WERI-Rb-1 (cell line): ENCODE measurements at regions not wholly inside any gene's neighbourhood (a gene's known extent, or its start where the extent isn't known, plus 50 kb on each side); places are given as distances from the start of the nearest gene placed in this dataset.

ENCODE experiments used
- DNase-seq: peaks from one replicate; pipeline ENCODE4 v3.0.0-alpha.2; 2020
- H3K27ac ChIP-seq: fragments of 250-450 bp; sonication (Bioruptor Pico); 2 replicates; pipeline ENCODE4 v1.5.1; 2020; ENCODE audit warnings: mild to moderate bottlenecking, moderate library complexity
- H3K27me3 ChIP-seq: fragments of 250-450 bp; sonication (Bioruptor Pico); 2 replicates; pipeline ENCODE4 v1.5.1; 2021; ENCODE audit warnings: mild to moderate bottlenecking, low read depth, moderate library complexity; ENCODE audit not compliant: insufficient read depth, severe bottlenecking
- H3K36me3 ChIP-seq: fragments of 250-450 bp; sonication (Bioruptor Pico); 2 replicates; pipeline ENCODE4 v1.5.1; 2020; ENCODE audit warnings: mild to moderate bottlenecking, moderate library complexity
- H3K4me3 ChIP-seq: 2 replicates; pipeline ENCODE4 v1.5.1; 2011; ENCODE audit warnings: low read depth, mild to moderate bottlenecking, control low read depth, low read length
- H3K9me3 ChIP-seq: fragments of 250-450 bp; sonication (Bioruptor Pico); 2 replicates; pipeline ENCODE4 v1.5.1; 2021; ENCODE audit warnings: mild to moderate bottlenecking, moderate library complexity; ENCODE audit not compliant: severe bottlenecking
- TF ChIP-seq, protein P1 (sequence below): IDR thresholded peaks from 2 replicates; pipeline ENCODE4 v1.5.1; 2011; ENCODE audit warnings: low read depth, mild to moderate bottlenecking, control low read depth, inconsistent platforms, low read length

DNA sequence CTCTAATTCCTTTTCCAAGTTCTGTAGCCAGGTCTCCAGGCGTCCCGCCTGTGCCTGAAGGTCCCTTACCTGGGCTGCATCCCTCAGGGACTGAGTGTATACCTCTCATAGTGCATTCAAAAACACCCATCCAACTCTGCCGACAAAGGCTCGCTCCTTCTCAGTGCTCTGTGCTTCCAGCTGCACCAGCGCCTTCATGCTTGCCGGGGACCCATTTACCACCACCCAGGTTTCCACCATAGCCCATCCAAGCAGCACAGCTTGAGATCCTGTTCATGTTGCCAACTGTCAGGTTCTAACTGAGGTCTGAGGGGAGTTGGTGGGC is 794.5 kb downstream of the EFNA5 start:
- DNase-seq, result no peak
- Histone ChIP-seq H3K4me3 (no peak overlapping the region), H3K9me3 (peaks cover 7% of the 10 kb centered on the region), H3K36me3 (no peaks in the 10 kb centered on the region), H3K27me3 (no peaks in the 10 kb centered on the region), H3K27ac (no peak overlapping the region)
- TF ChIP-seq, protein P1, sequence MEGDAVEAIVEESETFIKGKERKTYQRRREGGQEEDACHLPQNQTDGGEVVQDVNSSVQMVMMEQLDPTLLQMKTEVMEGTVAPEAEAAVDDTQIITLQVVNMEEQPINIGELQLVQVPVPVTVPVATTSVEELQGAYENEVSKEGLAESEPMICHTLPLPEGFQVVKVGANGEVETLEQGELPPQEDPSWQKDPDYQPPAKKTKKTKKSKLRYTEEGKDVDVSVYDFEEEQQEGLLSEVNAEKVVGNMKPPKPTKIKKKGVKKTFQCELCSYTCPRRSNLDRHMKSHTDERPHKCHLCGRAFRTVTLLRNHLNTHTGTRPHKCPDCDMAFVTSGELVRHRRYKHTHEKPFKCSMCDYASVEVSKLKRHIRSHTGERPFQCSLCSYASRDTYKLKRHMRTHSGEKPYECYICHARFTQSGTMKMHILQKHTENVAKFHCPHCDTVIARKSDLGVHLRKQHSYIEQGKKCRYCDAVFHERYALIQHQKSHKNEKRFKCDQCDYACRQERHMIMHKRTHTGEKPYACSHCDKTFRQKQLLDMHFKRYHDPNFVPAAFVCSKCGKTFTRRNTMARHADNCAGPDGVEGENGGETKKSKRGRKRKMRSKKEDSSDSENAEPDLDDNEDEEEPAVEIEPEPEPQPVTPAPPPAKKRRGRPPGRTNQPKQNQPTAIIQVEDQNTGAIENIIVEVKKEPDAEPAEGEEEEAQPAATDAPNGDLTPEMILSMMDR, result no peak

- H3K9me3 ChIP-seq, result peaks cover 7% of the 10 kb centered on the region
- no peak overlapping the region for H3K4me3 ChIP-seq
- H3K36me3 ChIP-seq, result no peaks in the 10 kb centered on the region
- H3K27me3 ChIP-seq, result no peaks in the 10 kb centered on the region
- TF ChIP-seq, protein P1, result peak; percentile 72
- peak; percentile 71 for DNase-seq
- no peak overlapping the region for H3K27ac ChIP-seq
Measured at GRCh38 chr5:106875591-106876297, 795.0 kb downstream of the EFNA5 start.

GRCh38 chr5:106874974-106875373 is 795.8 kb downstream of the EFNA5 start:
- H3K4me3 ChIP-seq, result no peak overlapping the region
- H3K27ac ChIP-seq, result no peak overlapping the region
- H3K36me3 ChIP-seq, result no peaks in the 10 kb centered on the region
- DNase-seq, result no peak
- TF ChIP-seq, protein P1, result no peak
- peaks cover 7% of the 10 kb centered on the region for H3K9me3 ChIP-seq
- no peaks in the 10 kb centered on the region for H3K27me3 ChIP-seq

- TF ChIP-seq, protein P1, result no peak
- H3K36me3 ChIP-seq, result no peaks in the 10 kb centered on the region
- peaks cover 7% of the 10 kb centered on the region for H3K9me3 ChIP-seq
- no peak overlapping the region for H3K4me3 ChIP-seq
- no peak for DNase-seq
- no peaks in the 10 kb centered on the region for H3K27me3 ChIP-seq
- H3K27ac ChIP-seq, result no peak overlapping the region
Measured at GRCh38 chr5:106874531-106874930, 796.2 kb downstream of the EFNA5 start.

DNA sequence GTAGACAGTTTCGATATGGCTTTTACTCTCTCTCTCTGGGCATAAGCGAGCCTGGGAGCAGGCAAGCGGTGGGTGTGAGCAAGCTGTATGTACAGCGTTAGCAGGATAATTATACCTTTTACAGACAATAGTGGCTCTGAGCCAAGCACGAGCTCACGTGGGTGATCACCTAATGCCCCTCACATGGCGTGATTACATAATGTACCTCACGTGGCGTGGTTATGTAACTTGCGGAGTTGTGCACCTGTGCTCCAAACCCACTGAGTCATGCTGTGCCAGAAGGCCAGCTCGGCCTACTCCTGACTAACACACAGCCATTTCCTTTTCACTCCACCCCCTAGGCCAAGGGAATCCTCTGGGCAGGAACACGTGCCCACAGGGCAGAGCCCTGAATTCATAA is 797.2 kb downstream of the EFNA5 start:
- TF ChIP-seq, protein P1, result no peak
- H3K27me3 ChIP-seq, result no peaks in the 10 kb centered on the region
- no peak overlapping the region for H3K27ac ChIP-seq
- no peak for DNase-seq
- H3K4me3 ChIP-seq, result no peak overlapping the region
- no peaks in the 10 kb centered on the region for H3K36me3 ChIP-seq
- peaks cover 7% of the 10 kb centered on the region for H3K9me3 ChIP-seq

DNA sequence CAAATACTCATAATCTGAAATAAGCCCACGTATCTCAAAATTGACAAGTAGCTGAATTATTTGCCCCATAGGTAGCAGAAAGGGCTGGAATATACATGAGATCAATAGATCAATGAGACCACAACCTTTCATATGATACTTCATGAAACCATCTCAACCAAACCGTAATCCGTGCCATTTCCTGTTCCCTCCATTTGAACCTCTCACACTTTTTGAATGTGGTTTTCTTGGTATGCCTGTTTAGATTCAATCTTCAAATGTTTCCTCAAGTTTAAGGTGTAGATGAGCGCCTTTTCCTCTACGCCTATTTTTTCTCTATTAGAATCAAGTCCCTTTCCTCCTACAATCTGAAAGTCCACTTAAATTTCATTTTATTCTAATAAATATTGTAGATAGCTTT is 805.5 kb downstream of the EFNA5 start:
- Histone ChIP-seq H3K9me3 (no peaks in the 10 kb centered on the region), H3K36me3 (no peaks in the 10 kb centered on the region), H3K27me3 (no peaks in the 10 kb centered on the region), H3K27ac (no peak overlapping the region), H3K4me3 (no peak overlapping the region)
- DNase-seq, result no peak
- TF ChIP-seq, protein P1, result no peak
